Epithelial cell of esophagus (primary cell): ENCODE measurements at regions not wholly inside any gene's neighbourhood (a gene's known extent, or its start where the extent isn't known, plus 50 kb on each side); places are given as distances from the start of the nearest gene placed in this dataset.

Source experiments
- DNase-seq: peaks from one replicate; pipeline ENCODE4 v3.0.0; 2010; ENCODE audit warnings: low read depth
- H3K4me3 ChIP-seq: 2 replicates; pipeline ENCODE4 v1.5.1; 2011; ENCODE audit warnings: mild to moderate bottlenecking, low read length, control low read depth
- CTCF ChIP-seq: IDR thresholded peaks from 2 replicates; pipeline ENCODE4 v1.5.1; 2011; ENCODE audit warnings: low read depth, mild to moderate bottlenecking, low read length, control low read depth, inconsistent platforms; ENCODE audit not compliant: insufficient read depth; ENCODE audit errors: missing control alignments

DNA sequence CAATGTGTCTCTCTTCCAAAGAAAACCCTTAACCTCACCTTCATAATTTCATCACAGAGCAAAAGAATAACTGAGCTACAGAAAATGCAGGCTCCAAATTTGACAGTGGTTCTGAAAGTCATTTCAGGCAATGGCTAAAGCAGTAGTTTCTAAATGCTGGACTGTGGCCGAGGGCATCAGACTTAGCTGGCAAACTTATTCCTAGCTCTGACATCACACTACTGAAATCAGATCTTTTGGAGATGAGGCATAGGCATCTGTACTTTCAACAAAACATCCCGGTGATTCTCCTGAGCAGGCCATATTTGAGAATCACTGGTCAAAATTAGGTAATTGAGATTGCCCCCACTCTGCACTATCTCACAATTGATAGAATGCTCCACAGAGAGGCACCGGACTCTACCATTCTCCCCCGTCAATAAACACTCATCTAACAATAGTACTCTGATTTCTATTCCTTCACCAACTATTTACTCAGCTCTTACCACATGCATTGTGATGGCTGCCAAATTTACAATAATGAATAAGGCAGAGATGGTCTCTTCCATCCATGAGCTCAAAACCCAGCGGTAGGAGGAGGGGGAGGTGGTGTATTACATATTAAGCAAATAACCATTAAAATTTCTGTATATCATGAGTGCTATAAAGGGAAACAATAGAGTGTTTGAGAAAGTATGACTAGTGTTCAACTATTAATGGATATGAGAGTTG is 57.3 kb upstream of the SPRED1 start:
- no peak overlapping the region for H3K4me3 ChIP-seq
- TF ChIP-seq CTCF, result no peak

DNA sequence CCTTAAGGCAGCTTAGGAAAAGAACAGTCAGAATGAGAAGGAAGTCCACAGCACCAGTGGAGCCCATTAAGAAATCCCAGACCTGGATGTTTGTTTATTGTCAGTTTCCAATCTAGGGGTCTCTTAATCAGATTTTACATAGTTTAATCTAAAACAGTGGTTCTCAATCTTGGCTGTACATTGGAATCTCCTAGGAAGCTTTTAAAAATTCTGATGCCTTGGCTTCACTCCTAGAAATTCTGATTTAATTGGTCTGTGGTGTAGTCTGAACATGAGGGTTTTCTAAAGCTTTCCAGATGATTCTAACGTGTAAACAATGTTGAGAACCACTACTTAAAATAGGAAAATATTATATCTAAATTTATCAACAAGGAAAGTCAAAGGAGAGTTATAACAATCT is 56.6 kb upstream of the SPRED1 start:
- H3K4me3 ChIP-seq, result no peak overlapping the region
- TF ChIP-seq CTCF, result no peak
- DNase-seq, result no peak

More for the DNA sequence above, 57.3 kb upstream of the SPRED1 start:
- DNase-seq, result no peak

DNA sequence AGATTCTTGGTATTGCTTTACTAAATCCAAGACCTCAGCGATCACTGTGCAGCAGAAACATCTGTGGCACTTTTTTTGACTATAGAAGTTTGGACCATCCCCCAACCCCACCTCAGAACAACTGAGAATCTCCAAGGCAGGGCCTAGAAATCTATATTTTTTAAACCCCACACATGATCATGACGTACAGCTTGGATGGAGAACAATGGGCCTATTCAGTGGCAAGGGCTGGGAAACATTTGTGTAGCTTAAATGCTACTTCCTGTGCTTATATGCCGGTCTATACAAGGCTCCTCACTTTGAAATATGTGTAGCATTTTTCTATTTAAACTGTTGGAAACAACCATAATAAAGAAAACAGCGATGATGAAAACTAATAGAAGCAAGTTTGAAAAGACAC is 55.1 kb upstream of the SPRED1 start:
- TF ChIP-seq CTCF, result no peak
- DNase-seq, result no peak
- H3K4me3 ChIP-seq, result no peak overlapping the region

DNA sequence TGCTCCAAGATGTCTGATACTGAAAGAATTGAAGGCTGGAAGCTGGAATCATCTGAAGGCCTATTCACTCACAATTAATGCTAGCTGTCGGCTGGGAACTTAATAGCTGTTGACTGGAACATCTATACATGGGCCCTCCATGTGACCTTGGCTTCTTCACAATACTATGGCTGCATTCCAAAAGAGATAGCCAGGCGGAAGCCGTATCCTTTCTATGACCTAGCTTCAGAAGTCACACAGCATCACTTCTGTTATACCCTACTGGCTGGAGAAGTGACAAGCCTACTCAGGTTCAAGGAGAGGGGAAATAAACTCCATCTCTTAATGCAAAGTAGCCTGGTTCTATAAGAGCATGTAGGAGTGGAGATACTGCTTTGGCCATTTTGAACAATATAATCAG is 50.9 kb upstream of the SPRED1 start:
- TF ChIP-seq CTCF, result no peak
- H3K4me3 ChIP-seq, result no peak overlapping the region
- no peak for DNase-seq

GRCh38 chr15:38202361-38202760 is 50.3 kb upstream of the SPRED1 start:
- H3K4me3 ChIP-seq, result no peak overlapping the region
- no peak for TF ChIP-seq CTCF
- no peak for DNase-seq
